ENCODE measurements at regions not wholly inside any gene's neighbourhood (a gene's known extent, or its start where the extent isn't known, plus 50 kb on each side); places are given as distances from the start of the nearest gene placed in this dataset.

DNA sequence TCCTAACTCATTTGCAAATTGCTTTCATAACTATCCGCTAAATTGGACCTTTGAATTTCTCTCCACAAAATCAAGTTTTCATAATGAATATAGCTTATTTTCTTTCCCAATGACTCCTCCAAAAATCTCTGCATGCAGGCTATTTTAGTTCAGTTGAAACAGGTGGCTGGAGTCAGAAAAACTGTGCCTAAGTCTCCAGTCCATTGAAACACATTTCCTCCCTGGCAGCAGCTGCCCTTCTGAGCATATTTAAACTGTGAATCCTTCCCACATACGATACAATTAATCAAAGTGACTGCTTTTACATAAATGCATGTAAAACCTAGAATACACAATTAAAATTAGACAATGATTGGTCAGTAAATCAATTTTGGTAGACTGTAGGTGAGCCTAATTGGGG, 344.6 kb upstream of the MARCKS start:
- no peaks in the 10 kb centered on the region for H3K9me3 ChIP-seq
- H3K27me3 ChIP-seq, result no peaks in the 10 kb centered on the region
- H3K4me1 ChIP-seq, result no peaks in the 10 kb centered on the region
- 93 to 94% methylated on average over 2 of the region's 2 CpGs for WGBS, 2 donors
- DNase-seq (no peak), ATAC-seq (no peak)
- no peak overlapping the region for H3K4me3 ChIP-seq
- H3K27ac ChIP-seq, result no peak overlapping the region
- intact Hi-C loops (cut with DNase I), result no loop called here
- H3K36me3 ChIP-seq, result no peaks in the 10 kb centered on the region
- TF ChIP-seq, protein P1, sequence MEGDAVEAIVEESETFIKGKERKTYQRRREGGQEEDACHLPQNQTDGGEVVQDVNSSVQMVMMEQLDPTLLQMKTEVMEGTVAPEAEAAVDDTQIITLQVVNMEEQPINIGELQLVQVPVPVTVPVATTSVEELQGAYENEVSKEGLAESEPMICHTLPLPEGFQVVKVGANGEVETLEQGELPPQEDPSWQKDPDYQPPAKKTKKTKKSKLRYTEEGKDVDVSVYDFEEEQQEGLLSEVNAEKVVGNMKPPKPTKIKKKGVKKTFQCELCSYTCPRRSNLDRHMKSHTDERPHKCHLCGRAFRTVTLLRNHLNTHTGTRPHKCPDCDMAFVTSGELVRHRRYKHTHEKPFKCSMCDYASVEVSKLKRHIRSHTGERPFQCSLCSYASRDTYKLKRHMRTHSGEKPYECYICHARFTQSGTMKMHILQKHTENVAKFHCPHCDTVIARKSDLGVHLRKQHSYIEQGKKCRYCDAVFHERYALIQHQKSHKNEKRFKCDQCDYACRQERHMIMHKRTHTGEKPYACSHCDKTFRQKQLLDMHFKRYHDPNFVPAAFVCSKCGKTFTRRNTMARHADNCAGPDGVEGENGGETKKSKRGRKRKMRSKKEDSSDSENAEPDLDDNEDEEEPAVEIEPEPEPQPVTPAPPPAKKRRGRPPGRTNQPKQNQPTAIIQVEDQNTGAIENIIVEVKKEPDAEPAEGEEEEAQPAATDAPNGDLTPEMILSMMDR (IDR thresholded peaks at IDR 0.05), result no peak

- Histone ChIP-seq H3K36me3 (no peaks in the 10 kb centered on the region), H3K4me1 (no peaks in the 10 kb centered on the region), H3K4me3 (no peak overlapping the region), H3K9me3 (no peaks in the 10 kb centered on the region), H3K27me3 (no peaks in the 10 kb centered on the region), H3K27ac (no peak overlapping the region)
- WGBS, 2 donors, result 99% methylated on average over 4 of the region's 4 CpGs
- DNase-seq, result no peak
- ATAC-seq, result no peak
- intact Hi-C loops (cut with DNase I), result no loop called here
- TF ChIP-seq, protein P1 (IDR thresholded peaks at IDR 0.05), result no peak
Measured at GRCh38 chr6:113513086-113513485, 344.1 kb upstream of the MARCKS start.

GRCh38 chr6:113522376-113522775, 334.8 kb upstream of the MARCKS start:
- no peaks in the 10 kb centered on the region for H3K27me3 ChIP-seq
- 71 to 90% methylated on average over 1 of the region's 1 CpG for WGBS, 2 donors
- intact Hi-C loops (cut with DNase I), result no loop called here

GRCh38 chr6:113524826-113525225, 332.3 kb upstream of the MARCKS start:
- DNase-seq (no peak), ATAC-seq (no peak)
- intact Hi-C loops (cut with DNase I), result no loop called here
- WGBS, 2 donors, result 51 to 63% methylated on average over 1 of the region's 1 CpG
- no peak overlapping the region for H3K27ac ChIP-seq
- TF ChIP-seq, protein P1 (IDR thresholded peaks at IDR 0.05), result no peak
- H3K4me3 ChIP-seq, result no peak overlapping the region
- no peaks in the 10 kb centered on the region for H3K27me3 ChIP-seq
- no peaks in the 10 kb centered on the region for H3K9me3 ChIP-seq
- H3K36me3 ChIP-seq, result no peaks in the 10 kb centered on the region
- peaks cover 0 to 4% (median 0%) of the 10 kb centered on the region in 9 donors for H3K4me1 ChIP-seq

More at GRCh38 chr6:113522376-113522775, 334.8 kb upstream of the MARCKS start:
- no peaks in the 10 kb centered on the region for H3K36me3 ChIP-seq
- no peak overlapping the region for H3K27ac ChIP-seq
- H3K4me3 ChIP-seq, result no peak overlapping the region
- ATAC-seq, result no peak
- H3K4me1 ChIP-seq, result peaks cover 0 to 4% (median 0%) of the 10 kb centered on the region in 9 donors
- TF ChIP-seq, protein P1 (IDR thresholded peaks at IDR 0.05), result no peak
- no peaks in the 10 kb centered on the region for H3K9me3 ChIP-seq
- DNase-seq, result no peak
